Astrocyte (in vitro differentiated cells and primary cell): ENCODE measurements at regions not wholly inside any gene's neighbourhood (a gene's known extent, or its start where the extent isn't known, plus 50 kb on each side); places are given as distances from the start of the nearest gene placed in this dataset.

Source experiments
- CTCF ChIP-seq: IDR thresholded peaks from 2 replicates; pipeline ENCODE4 v1.5.1; 2011; ENCODE audit warnings: low read depth, mild to moderate bottlenecking, inconsistent platforms, low read length, moderate library complexity; ENCODE audit not compliant: insufficient read depth
- EZH2 ChIP-seq: IDR thresholded peaks from 2 replicates; pipeline ENCODE4 v1.6.1; 2012; ENCODE audit warnings: mild to moderate bottlenecking, low read length, inconsistent platforms; ENCODE audit not compliant: insufficient read depth

DNA sequence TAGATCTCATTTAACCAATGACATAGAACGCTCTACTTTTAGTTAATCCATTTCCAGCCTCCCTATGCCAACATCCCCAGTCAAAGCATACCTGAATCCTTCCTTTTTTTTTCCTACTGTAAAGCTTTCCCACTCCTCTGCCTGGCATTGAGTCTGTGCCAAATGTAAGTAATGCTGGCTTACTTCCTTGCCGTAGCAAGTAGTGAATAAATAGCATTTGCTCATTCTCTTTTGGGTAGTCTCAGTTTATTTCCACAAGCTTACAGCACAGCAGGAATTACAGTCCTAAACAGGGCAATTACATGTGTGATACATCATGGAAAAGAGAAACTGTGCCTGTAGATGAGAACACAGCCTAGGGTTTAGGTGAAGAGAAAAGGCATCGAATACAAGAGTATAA, 352.6 kb upstream of the NEGR1 start:
- no peak for TF ChIP-seq CTCF
- TF ChIP-seq EZH2 = no peak
